HG03460 (cell line): ENCODE measurements at regions not wholly inside any gene's neighbourhood (a gene's known extent, or its start where the extent isn't known, plus 50 kb on each side); places are given as distances from the start of the nearest gene placed in this dataset.

Source experiments
- ATAC-seq: cut with Tn5 transposase; IDR thresholded peaks from one replicate; pipeline ENCODE4 v1.9.1; 2021; ENCODE audit not compliant: unreplicated experiment

DNA sequence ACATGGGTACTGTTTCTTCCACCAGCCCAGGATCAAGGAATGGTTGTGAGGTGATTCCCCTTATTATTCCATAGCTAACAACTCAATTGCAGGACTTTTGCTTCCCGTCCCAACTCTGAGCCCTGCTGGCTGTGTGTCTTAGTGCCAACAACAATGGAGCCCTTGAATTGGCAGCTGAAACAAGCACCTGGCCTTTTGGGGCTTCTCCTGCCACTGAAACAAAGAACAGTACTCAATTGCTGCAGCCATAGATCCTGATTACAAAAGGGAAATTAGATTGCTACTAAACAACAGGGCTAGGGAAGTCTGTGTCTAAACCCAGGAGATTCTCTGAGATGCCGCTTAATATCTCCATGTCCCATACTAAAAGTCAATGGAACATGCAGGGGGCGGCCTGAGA, 61.3 kb upstream of the CARMIL1 start:
- ATAC-seq: no peak

DNA sequence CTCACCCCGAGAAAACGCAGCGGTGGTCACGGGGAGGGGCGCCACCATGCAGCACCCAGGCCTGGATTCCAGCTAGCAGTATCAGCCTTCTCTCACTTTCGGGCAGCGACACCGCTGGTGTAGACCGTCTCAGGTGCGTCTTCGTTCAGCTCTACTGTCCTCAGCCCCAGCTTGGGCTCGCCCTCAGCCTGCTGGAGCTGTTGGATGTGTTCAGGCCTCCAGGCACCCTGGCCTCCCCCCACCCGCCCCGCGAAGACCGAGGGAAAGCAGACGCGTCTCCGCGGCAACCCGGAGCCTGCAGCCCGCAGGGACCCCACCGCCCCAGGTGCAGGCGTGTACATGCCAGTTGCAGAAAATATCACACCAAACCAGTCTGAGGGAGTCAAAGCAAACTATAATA, 60.8 kb upstream of the CARMIL1 start:
- no peak for ATAC-seq

DNA sequence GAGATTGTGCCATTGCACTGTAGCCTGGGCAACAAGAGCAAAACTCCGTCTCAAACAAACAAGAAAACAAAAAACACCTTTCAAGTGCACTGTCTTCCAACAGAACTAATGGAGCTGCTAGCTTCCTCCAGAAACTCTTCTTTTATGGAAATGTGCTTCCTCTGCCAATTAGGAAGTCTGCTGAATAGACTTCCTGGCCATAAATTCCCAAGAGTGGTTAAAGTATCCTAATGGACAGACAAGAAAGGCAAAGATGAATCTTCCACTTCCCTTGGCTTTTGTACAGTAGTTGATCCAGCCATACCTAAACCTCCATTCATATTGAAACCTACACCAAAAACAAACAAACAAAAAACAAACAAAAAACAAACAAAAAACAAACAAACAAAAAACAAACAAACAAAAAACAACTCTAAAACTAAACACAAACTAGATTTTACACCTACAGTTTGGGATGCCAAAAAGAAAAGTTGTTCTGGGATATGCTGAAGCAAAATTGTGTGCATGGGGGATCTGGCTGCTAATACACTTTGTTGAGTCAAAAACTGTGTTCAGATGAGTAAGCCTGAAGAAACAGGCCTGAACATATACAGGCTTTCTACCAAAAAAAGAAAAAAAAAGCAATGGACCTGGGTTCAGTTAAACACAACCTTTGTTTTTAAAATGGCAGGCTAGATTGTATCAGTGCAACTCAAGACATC, 59.8 kb upstream of the CARMIL1 start:
- no peak for ATAC-seq

DNA sequence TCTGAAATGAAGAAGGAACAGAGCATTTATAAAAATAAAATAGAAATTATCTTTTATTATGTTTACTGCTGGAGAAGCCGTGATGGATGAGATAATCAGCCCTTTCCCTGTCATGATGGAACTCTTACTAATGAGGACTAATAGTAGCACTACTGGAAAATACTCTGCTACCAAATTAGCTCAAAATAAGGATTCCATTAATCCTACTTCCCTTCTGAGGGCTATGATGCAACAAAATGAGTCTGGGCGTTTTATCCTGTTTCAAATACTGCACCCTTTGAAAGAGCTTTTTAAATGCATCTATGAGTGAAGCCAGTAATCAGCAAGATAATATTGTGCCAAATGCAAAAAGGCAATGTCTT, 59.3 kb upstream of the CARMIL1 start:
- ATAC-seq: no peak

DNA sequence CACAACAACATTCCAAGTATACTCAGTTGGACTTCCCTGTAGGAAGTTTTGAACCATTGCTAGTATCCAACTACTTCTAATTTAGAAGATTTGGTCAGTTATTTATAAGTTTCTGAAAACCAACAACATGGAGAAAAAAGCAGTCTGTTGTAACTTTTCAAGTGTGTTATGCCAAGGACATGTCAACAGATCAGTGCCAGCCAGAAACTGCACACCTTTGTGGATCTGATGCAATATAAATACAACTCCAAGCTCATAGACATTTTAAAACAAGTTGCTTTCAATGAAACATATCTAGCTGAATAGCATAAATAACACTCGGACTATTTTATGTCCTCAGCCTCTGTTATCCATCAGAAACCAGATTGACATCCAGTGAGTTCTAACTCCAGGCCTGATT, 58.3 kb upstream of the CARMIL1 start:
- no peak for ATAC-seq

DNA sequence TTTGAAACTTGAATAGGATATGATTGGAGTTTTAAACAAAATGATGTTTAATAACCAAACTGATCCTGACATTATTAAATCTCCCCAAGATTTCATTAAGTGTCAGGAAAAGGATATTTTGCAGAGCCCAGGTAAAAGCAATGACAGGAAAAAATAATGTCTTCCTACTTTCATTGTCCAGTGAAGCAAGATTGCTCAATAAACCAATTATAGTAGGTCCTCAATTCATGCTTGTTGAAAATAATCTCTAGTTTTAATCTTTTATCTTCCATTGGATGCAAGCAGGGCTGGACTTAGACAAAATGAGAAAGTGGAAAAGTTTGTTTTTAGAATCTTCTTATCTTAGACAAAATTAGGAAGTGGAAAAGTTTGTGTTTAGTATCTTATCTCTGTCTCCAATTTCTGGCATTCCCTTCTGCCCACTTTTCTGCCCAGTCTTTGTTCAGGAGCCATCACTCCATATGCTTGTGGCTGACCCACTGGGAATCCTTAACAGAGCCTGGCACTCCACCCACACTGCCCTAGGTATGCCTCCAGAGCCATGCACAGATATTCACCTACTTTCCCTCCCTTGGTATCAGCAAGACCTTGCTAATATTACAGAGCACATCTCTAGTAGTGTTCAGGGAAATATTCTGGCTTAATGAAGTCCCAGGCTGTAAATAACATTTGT, 57.0 kb upstream of the CARMIL1 start:
- ATAC-seq: no peak

DNA sequence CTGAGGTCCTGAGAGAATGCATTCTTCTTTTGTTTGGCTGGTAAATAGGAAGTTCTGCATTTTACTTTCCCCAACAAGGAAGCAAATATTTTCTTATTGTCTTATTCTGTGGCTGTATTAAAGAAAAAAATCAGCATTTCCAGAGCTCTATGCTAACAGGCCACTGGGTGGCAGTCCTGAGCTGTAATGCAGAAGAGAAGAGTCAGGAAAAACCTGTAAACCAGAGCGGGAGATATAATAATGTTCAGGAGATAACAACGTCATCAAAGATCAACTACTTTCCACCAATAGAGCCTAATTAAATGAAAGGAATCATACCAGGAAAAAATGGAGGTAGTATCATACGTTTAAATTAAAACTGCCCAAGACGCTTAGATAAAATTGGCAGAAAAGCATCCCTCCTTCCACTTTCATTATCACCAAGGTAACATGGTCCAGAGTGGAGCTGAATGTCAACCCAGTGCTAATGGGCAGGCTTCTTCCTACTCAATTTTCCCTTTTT, 55.6 kb upstream of the CARMIL1 start:
- ATAC-seq: no peak

DNA sequence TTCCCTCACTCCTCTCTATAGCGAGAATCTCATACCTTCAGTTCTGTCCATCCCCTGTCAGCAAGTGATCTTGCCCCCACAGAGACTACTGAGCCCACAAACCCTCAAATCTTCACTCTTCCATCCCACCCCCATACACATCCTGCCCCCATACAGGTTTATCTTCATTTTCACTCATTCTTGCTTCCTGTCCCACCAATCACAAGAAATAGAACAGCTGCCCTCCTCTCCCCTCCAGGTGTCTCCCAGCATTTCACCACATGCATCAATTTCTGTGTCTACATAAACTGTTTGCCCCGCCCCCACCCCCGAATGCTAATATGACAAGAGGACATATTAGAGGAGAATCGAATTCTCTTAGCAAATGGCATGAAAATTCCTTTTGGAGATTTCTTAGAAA, 54.9 kb upstream of the CARMIL1 start:
- no peak for ATAC-seq

DNA sequence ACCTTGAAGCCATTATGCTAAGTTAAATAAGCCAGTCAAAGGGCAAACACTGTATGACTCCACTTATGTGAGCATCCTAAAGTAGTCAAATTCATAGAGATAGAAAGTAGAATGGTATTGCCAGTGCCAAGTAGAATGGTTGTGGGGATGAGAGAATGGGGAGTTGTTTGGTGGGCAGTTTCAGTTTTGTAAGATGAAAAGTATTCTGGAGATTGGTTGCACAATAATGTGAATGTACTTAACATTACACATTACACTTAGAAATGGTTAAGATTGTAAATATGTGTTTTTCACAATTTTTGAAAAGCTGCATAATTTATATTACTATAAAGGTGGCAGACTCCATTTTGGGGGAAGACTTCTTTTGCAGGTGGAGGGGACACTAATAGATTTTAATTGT, 51.3 kb upstream of the CARMIL1 start:
- ATAC-seq: no peak
